SK-N-MC (cell line): ENCODE measurements at regions not wholly inside any gene's neighbourhood (a gene's known extent, or its start where the extent isn't known, plus 50 kb on each side); places are given as distances from the start of the nearest gene placed in this dataset.

Experiments used
- EZH2 ChIP-seq: fragments of 200-600 bp; sonication (generic); IDR thresholded peaks from one replicate; pipeline ENCODE4 v1.6.1; 2017; ENCODE audit warnings: antibody characterized with exemption
- POLR2AphosphoS5 ChIP-seq: IDR thresholded peaks from 2 replicates; pipeline ENCODE4 v1.6.1; 2012; ENCODE audit warnings: mild to moderate bottlenecking, low read depth, low read length, borderline replicate concordance

- TF ChIP-seq POLR2AphosphoS5: no peak
- no peak for TF ChIP-seq EZH2
Measured at GRCh38 chr2:74777161-74777900, 56.6 kb upstream of the HK2 start.
